ENCODE measurements at regions not wholly inside any gene's neighbourhood (a gene's known extent, or its start where the extent isn't known, plus 50 kb on each side); places are given as distances from the start of the nearest gene placed in this dataset.

GRCh38 chr4:54553001-54553400, 104.8 kb upstream of the KIT start:
- Mint-ChIP-seq H3K27me3 (no peaks in the 10 kb centered on the region), H3K36me3 (no peaks in the 10 kb centered on the region), H3K4me1 (ENCODE audit: unreplicated experiment) (peaks cover under 1% of the 10 kb centered on the region), H3K27ac (no peak overlapping the region), H3K4me3 (no peak overlapping the region), H3K9me3 (no peaks in the 10 kb centered on the region)
- DNase-seq (ENCODE audit: extremely low spot score, unreplicated experiment): no peak
- TF ChIP-seq CTCF (conservative IDR thresholded peaks at IDR 0.05): no peak

- H3K4me1 Mint-ChIP-seq (ENCODE audit: unreplicated experiment): no peaks in the 10 kb centered on the region
- H3K36me3 Mint-ChIP-seq: no peaks in the 10 kb centered on the region
- DNase-seq (ENCODE audit: extremely low spot score, unreplicated experiment): no peak
- no peak for TF ChIP-seq CTCF (conservative IDR thresholded peaks at IDR 0.05)
- H3K27ac Mint-ChIP-seq: no peak overlapping the region
- no peaks in the 10 kb centered on the region for H3K9me3 Mint-ChIP-seq
- H3K27me3 Mint-ChIP-seq: no peaks in the 10 kb centered on the region
- H3K4me3 Mint-ChIP-seq: no peak overlapping the region
Measured at GRCh38 chr4:54554339-54554990, 103.3 kb upstream of the KIT start.

GRCh38 chr4:54556051-54556450, 101.7 kb upstream of the KIT start:
- no peaks in the 10 kb centered on the region for H3K27me3 Mint-ChIP-seq

GRCh38 chr4:54556587-54556986, 101.2 kb upstream of the KIT start:
- Mint-ChIP-seq H3K4me3 (no peak overlapping the region), H3K27me3 (no peaks in the 10 kb centered on the region), H3K36me3 (no peaks in the 10 kb centered on the region), H3K9me3 (no peaks in the 10 kb centered on the region), H3K4me1 (ENCODE audit: unreplicated experiment) (no peaks in the 10 kb centered on the region), H3K27ac (no peak overlapping the region)
- no peak for TF ChIP-seq CTCF (conservative IDR thresholded peaks at IDR 0.05)
- DNase-seq (ENCODE audit: extremely low spot score, unreplicated experiment): no peak

More at GRCh38 chr4:54556051-54556450, 101.7 kb upstream of the KIT start:
- TF ChIP-seq CTCF (conservative IDR thresholded peaks at IDR 0.05): no peak
- DNase-seq (ENCODE audit: extremely low spot score, unreplicated experiment): no peak
- Mint-ChIP-seq H3K4me3 (no peak overlapping the region), H3K9me3 (no peaks in the 10 kb centered on the region), H3K4me1 (ENCODE audit: unreplicated experiment) (no peaks in the 10 kb centered on the region), H3K36me3 (no peaks in the 10 kb centered on the region), H3K27ac (no peak overlapping the region)

GRCh38 chr4:54558889-54559677, 98.7 kb upstream of the KIT start:
- Mint-ChIP-seq H3K27me3 (no peaks in the 10 kb centered on the region), H3K27ac (no peak overlapping the region), H3K36me3 (no peaks in the 10 kb centered on the region), H3K9me3 (no peaks in the 10 kb centered on the region), H3K4me3 (no peak overlapping the region), H3K4me1 (ENCODE audit: unreplicated experiment) (no peaks in the 10 kb centered on the region)
- no peak for TF ChIP-seq CTCF (conservative IDR thresholded peaks at IDR 0.05)
- no peak for DNase-seq (ENCODE audit: extremely low spot score, unreplicated experiment)

Data from type B pancreatic cell (in vitro differentiated cells).